GM21447 (cell line): ENCODE measurements at regions not wholly inside any gene's neighbourhood (a gene's known extent, or its start where the extent isn't known, plus 50 kb on each side); places are given as distances from the start of the nearest gene placed in this dataset.

Experiments
- ATAC-seq: cut with Tn5 transposase; IDR thresholded peaks from one replicate; pipeline ENCODE4 v1.9.1; 2021; ENCODE audit not compliant: unreplicated experiment

- peak; percentile 87 for ATAC-seq
Measured at GRCh38 chr4:177047070-177047850, 254.5 kb upstream of the VEGFC start.

- ATAC-seq: no peak
Measured at GRCh38 chr4:177047851-177048174, 255.1 kb upstream of the VEGFC start.

GRCh38 chr4:177051473-177052060, 258.1 kb upstream of the NEIL3 start:
- ATAC-seq: peak; percentile 84

- ATAC-seq: no peak
Measured at GRCh38 chr4:177052211-177052934, 257.3 kb upstream of the NEIL3 start.

GRCh38 chr4:177057186-177057585, 252.5 kb upstream of the NEIL3 start:
- no peak for ATAC-seq

GRCh38 chr4:177064116-177064515, 245.6 kb upstream of the NEIL3 start:
- no peak for ATAC-seq

GRCh38 chr4:177064729-177065394, 244.8 kb upstream of the NEIL3 start:
- ATAC-seq: no peak

GRCh38 chr4:177066746-177067145, 242.9 kb upstream of the NEIL3 start:
- ATAC-seq: no peak

GRCh38 chr4:177070533-177071058, 239.1 kb upstream of the NEIL3 start:
- ATAC-seq: no peak

GRCh38 chr4:177077095-177077971, 232.3 kb upstream of the NEIL3 start:
- ATAC-seq: no peak

- ATAC-seq: no peak
Measured at GRCh38 chr4:177079327-177079726, 230.3 kb upstream of the NEIL3 start.

GRCh38 chr4:177080388-177080787, 229.3 kb upstream of the NEIL3 start:
- no peak for ATAC-seq

- ATAC-seq: no peak
Measured at GRCh38 chr4:177087060-177087459, 222.6 kb upstream of the NEIL3 start.

- ATAC-seq: no peak
Measured at GRCh38 chr4:177087499-177087898, 222.2 kb upstream of the NEIL3 start.

GRCh38 chr4:177091515-177091914, 218.2 kb upstream of the NEIL3 start:
- ATAC-seq: no peak

GRCh38 chr4:177092807-177093206, 216.9 kb upstream of the NEIL3 start:
- ATAC-seq: no peak

GRCh38 chr4:177093964-177094363, 215.7 kb upstream of the NEIL3 start:
- ATAC-seq: no peak

- no peak for ATAC-seq
Measured at GRCh38 chr4:177097291-177097690, 212.4 kb upstream of the NEIL3 start.

GRCh38 chr4:177099211-177099610, 210.5 kb upstream of the NEIL3 start:
- ATAC-seq: no peak

- ATAC-seq: no peak
Measured at GRCh38 chr4:177100307-177100706, 209.4 kb upstream of the NEIL3 start.
